ENCODE measurements at regions not wholly inside any gene's neighbourhood (a gene's known extent, or its start where the extent isn't known, plus 50 kb on each side); places are given as distances from the start of the nearest gene placed in this dataset.
A peak's percentile ranks its signal among the peaks of the same experiment; 100 is the strongest.

DNA sequence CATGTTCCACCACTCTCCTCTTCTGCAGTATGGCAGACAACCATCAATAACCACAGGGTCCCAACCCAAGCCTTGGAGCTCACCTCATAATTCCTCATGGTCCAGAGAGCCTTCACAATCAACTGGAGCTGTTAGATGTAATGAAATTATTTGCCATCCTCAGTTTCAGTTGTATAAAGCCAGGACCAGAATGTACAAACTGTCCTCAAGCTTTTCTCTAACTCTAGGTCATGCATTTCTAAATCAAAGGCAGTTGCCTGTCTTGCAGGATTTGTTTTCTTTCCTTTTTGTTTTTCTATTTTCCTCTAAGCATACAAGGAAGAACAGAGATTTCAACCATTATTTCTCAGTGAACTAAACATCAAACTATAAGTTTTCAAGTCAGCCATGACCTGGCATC, 182.5 kb upstream of the SERP2 start:
- Histone ChIP-seq H3K27ac (no peak overlapping the region), H3K36me3 (no peaks in the 10 kb centered on the region), H3K4me3 (peak overlapping the region; percentile 63), H3K4me1 (ENCODE audit: control insufficient read depth in 1 of 2, low read depth in 2 of 2) (peaks cover 3 to 9% of the 10 kb centered on the region in 2 donors), H3K9me3 (no peaks in the 10 kb centered on the region), H3K27me3 (replicated peaks; ENCODE audit: insufficient read depth) (no peaks in the 10 kb centered on the region)
- DNase-seq (ENCODE audit: low spot score), result no peak
- TF ChIP-seq CTCF (IDR thresholded peaks at IDR 0.05), result no peak
- no peak for ATAC-seq (ENCODE audit: insufficient number of reproducible peaks, low FRiP score, low read depth)

DNA sequence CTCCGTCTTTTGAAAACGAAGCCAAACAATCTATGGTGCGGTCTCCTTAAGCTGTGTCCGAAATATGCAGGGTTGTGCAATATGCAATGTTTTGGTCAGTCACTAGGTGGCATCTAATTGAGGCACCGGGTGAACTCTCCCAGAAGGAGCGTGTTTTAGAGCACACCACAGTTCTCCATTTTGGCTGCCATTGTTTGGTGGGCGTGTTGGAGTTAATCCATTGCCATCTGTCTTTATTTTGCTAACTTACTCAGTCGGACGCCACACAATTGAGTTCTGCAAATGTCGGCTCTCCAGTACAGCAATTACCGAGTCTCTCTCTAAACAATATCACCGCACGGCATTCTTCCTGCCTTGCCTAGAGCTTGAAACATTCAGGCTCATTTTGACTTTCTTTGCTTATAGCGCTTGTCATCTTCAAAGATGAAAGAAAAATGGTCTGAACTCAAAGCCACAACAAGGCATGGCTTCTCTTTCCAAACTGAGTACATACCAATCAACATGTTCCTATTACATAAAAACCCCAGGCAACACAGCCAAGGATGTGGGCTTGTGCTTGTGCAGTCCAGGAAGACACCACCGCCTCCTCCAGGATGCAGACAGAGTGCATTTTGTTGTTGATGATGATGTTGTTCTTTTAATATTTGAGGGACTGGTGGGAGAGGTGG, 182.0 kb upstream of the SERP2 start:
- Histone ChIP-seq H3K9me3 (no peaks in the 10 kb centered on the region), H3K4me3 (peak overlapping the region; percentile 63), H3K27me3 (replicated peaks; ENCODE audit: insufficient read depth) (no peaks in the 10 kb centered on the region), H3K27ac (peak overlapping the region in 1 of 2 donors; percentile 22), H3K36me3 (no peaks in the 10 kb centered on the region), H3K4me1 (ENCODE audit: control insufficient read depth in 1 of 2, low read depth in 2 of 2) (peaks cover 3 to 9% of the 10 kb centered on the region in 2 donors)
- TF ChIP-seq CTCF (IDR thresholded peaks at IDR 0.05), result peak; percentile 76
- ATAC-seq (ENCODE audit: insufficient number of reproducible peaks, low FRiP score, low read depth) (peak; percentile 89), DNase-seq (ENCODE audit: low spot score) (no peak)

- no peaks in the 10 kb centered on the region for H3K36me3 ChIP-seq
- no peak overlapping the region for H3K27ac ChIP-seq
- TF ChIP-seq CTCF (IDR thresholded peaks at IDR 0.05), result no peak
- no peak overlapping the region for H3K4me3 ChIP-seq
- H3K9me3 ChIP-seq, result no peaks in the 10 kb centered on the region
- no peaks in the 10 kb centered on the region for H3K27me3 ChIP-seq (replicated peaks; ENCODE audit: insufficient read depth)
- DNase-seq (ENCODE audit: low spot score), result no peak
- no peak for ATAC-seq (ENCODE audit: insufficient number of reproducible peaks, low FRiP score, low read depth)
- H3K4me1 ChIP-seq (ENCODE audit: control insufficient read depth in 1 of 2, low read depth in 2 of 2), result peaks cover 3 to 9% of the 10 kb centered on the region in 2 donors
Measured at GRCh38 chr13:44193731-44194130, 179.9 kb upstream of the SERP2 start.

DNA sequence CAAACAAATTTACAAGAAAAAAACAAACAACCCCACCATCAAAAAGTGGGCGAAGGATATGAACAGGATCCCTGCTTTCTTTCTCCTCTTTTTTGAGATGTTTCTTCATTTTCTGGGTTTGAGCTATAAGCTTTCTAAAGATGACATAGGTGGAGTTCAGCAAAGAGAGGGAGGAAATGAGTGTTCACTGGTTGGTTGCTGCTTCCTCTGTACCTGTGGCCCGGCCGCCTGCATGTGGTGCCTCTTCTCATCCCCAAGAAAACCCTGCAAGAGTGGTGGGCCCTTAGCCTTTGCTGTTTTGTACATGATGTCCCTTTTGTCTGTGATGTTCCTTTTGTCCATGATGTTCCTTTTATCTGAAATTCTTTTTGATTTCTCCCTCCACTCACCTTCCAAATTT, 178.4 kb upstream of the SERP2 start:
- Histone ChIP-seq H3K4me3 (no peak overlapping the region), H3K4me1 (ENCODE audit: control insufficient read depth in 1 of 2, low read depth in 2 of 2) (peaks cover 3 to 9% of the 10 kb centered on the region in 2 donors), H3K9me3 (no peaks in the 10 kb centered on the region), H3K36me3 (no peaks in the 10 kb centered on the region), H3K27ac (no peak overlapping the region), H3K27me3 (replicated peaks; ENCODE audit: insufficient read depth) (no peaks in the 10 kb centered on the region)
- no peak for DNase-seq (ENCODE audit: low spot score)
- no peak for ATAC-seq (ENCODE audit: insufficient number of reproducible peaks, low FRiP score, low read depth)
- no peak for TF ChIP-seq CTCF (IDR thresholded peaks at IDR 0.05)

DNA sequence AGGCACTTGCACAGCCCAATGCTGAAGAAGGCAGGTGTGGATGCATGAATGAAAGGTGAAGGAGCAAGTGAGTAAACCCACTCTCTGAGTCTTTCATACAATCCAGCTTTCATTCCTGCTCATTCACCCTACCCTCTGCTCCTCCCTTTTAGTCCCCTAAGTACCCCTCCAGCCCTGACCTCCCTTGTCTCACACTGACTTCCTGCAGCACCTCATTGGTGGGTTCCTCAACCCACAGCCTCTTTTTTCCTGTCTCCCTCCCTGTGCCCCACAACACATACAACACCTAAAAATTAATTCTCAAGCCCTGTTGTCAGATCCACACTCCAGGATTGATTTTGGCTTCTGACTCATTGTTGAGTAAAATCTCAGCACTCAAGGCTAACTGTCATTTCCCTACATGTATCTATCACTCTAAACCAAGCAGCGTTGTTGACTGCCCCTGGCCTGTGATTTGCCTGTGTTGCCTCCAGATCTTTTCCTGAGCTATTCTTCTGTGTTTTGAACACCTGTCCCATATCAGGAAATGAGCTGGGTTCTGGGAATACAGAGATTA, 177.3 kb upstream of the SERP2 start:
- Histone ChIP-seq H3K4me1 (ENCODE audit: control insufficient read depth in 1 of 2, low read depth in 2 of 2) (peaks cover 0 to under 1% of the 10 kb centered on the region in 2 donors), H3K36me3 (no peaks in the 10 kb centered on the region), H3K9me3 (no peaks in the 10 kb centered on the region), H3K27me3 (replicated peaks; ENCODE audit: insufficient read depth) (no peaks in the 10 kb centered on the region), H3K4me3 (no peak overlapping the region), H3K27ac (no peak overlapping the region)
- DNase-seq (ENCODE audit: low spot score), result no peak
- no peak for ATAC-seq (ENCODE audit: insufficient number of reproducible peaks, low FRiP score, low read depth)
- no peak for TF ChIP-seq CTCF (IDR thresholded peaks at IDR 0.05)
